ENCODE measurements at regions not wholly inside any gene's neighbourhood (a gene's known extent, or its start where the extent isn't known, plus 50 kb on each side); places are given as distances from the start of the nearest gene placed in this dataset.

GRCh38 chr2:238587776-238588660 lies 161.3 kb downstream of the ASB1 start:
- no peak for TF ChIP-seq EZH2phosphoT487 (IDR thresholded peaks at IDR 0.05; ENCODE audit: borderline replicate concordance, low read depth, low read length)
- TF ChIP-seq CTCF (conservative IDR thresholded peaks at IDR 0.05; ENCODE audit: low read length) = no peak

Data from OCI-LY7 (cell line).